RWPE2 (cell line): ENCODE measurements at regions not wholly inside any gene's neighbourhood (a gene's known extent, or its start where the extent isn't known, plus 50 kb on each side); places are given as distances from the start of the nearest gene placed in this dataset.

Source experiments
- ATAC-seq: fragments of 200-7000 bp; cut with Tn5 transposase; 3 replicates; pipeline ENCODE4 v1.9.1; 2021; ENCODE audit warnings: low read depth
- DNase-seq: peaks from one replicate; pipeline ENCODE4 v3.0.0-alpha.2; 2020; ENCODE audit warnings: low spot score
- H3K27ac ChIP-seq: fragments of 450-650 bp; 2 replicates; pipeline ENCODE4 v1.5.1; 2017; ENCODE audit warnings: mild to moderate bottlenecking; ENCODE audit not compliant: poor library complexity, severe bottlenecking
- H3K27me3 ChIP-seq: fragments of 250-450 bp; sonication (Bioruptor Pico); 2 replicates; pipeline ENCODE4 v1.5.1; 2021; ENCODE audit warnings: mild to moderate bottlenecking, moderate library complexity; ENCODE audit not compliant: insufficient read depth, poor library complexity, severe bottlenecking
- H3K36me3 ChIP-seq: fragments of 250-450 bp; sonication (Bioruptor Pico); 2 replicates; pipeline ENCODE4 v1.5.1; 2020; ENCODE audit warnings: low read depth, mild to moderate bottlenecking, moderate library complexity
- H3K4me1 ChIP-seq: fragments of 250-450 bp; sonication (Bioruptor Pico); 2 replicates; pipeline ENCODE4 v1.5.1; 2021; ENCODE audit warnings: mild to moderate bottlenecking, moderate library complexity; ENCODE audit not compliant: insufficient read depth, poor library complexity, severe bottlenecking
- H3K4me3 ChIP-seq: fragments of 250-450 bp; sonication (Bioruptor Pico); 2 replicates; pipeline ENCODE4 v1.5.1; 2021; ENCODE audit warnings: mild to moderate bottlenecking, moderate library complexity; ENCODE audit not compliant: severe bottlenecking
- H3K9me3 ChIP-seq: fragments of 250-450 bp; sonication (Bioruptor Pico); 2 replicates; pipeline ENCODE4 v1.5.1; 2021; ENCODE audit warnings: mild to moderate bottlenecking, moderate library complexity; ENCODE audit not compliant: severe bottlenecking
- TF ChIP-seq, protein P1 (sequence below): fragments of 450-650 bp; IDR thresholded peaks from one replicate; pipeline ENCODE4 v1.5.1; 2017; ENCODE audit warnings: mild to moderate bottlenecking, moderate library complexity; ENCODE audit not compliant: poor library complexity, severe bottlenecking

- Histone ChIP-seq H3K4me1 (no peaks in the 10 kb centered on the region), H3K27me3 (no peaks in the 10 kb centered on the region), H3K27ac (no peak overlapping the region), H3K9me3 (no peaks in the 10 kb centered on the region), H3K36me3 (no peaks in the 10 kb centered on the region), H3K4me3 (no peak overlapping the region)
- TF ChIP-seq, protein P1, sequence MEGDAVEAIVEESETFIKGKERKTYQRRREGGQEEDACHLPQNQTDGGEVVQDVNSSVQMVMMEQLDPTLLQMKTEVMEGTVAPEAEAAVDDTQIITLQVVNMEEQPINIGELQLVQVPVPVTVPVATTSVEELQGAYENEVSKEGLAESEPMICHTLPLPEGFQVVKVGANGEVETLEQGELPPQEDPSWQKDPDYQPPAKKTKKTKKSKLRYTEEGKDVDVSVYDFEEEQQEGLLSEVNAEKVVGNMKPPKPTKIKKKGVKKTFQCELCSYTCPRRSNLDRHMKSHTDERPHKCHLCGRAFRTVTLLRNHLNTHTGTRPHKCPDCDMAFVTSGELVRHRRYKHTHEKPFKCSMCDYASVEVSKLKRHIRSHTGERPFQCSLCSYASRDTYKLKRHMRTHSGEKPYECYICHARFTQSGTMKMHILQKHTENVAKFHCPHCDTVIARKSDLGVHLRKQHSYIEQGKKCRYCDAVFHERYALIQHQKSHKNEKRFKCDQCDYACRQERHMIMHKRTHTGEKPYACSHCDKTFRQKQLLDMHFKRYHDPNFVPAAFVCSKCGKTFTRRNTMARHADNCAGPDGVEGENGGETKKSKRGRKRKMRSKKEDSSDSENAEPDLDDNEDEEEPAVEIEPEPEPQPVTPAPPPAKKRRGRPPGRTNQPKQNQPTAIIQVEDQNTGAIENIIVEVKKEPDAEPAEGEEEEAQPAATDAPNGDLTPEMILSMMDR: no peak
- no peak for DNase-seq
- no peak for ATAC-seq
These were observed 82.9 kb upstream of the APBB1IP start for GRCh38 chr10:26355241-26355640.

GRCh38 chr10:26357203-26357602, 80.9 kb upstream of the APBB1IP start:
- DNase-seq: no peak
- Histone ChIP-seq H3K27me3 (no peaks in the 10 kb centered on the region), H3K27ac (no peak overlapping the region), H3K4me3 (no peak overlapping the region), H3K36me3 (no peaks in the 10 kb centered on the region), H3K4me1 (no peaks in the 10 kb centered on the region), H3K9me3 (no peaks in the 10 kb centered on the region)
- ATAC-seq: no peak
- TF ChIP-seq, protein P1: no peak

DNA sequence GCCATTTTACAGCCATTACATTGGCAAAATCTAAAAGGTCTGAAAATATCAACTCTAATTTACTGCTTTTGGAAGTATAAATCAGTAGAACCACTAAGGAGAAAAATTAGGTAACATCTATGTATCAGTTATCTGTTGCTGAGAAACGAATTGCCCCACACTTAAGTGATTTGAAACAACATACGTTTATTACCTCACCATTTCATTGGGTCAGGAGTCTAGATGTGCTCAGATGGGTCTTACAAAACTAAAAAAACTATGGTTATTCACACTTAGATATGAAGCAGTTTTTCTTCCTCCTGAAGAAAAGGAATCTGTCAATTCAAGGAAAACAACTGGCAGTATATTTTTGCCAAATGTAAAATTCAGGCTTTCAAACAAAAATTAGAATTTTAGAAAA, 80.1 kb upstream of the APBB1IP start:
- TF ChIP-seq, protein P1: no peak

GRCh38 chr10:26359670-26360069, 78.5 kb upstream of the APBB1IP start:
- Histone ChIP-seq H3K9me3 (no peaks in the 10 kb centered on the region), H3K4me1 (no peaks in the 10 kb centered on the region), H3K36me3 (no peaks in the 10 kb centered on the region)

More for the DNA sequence above, 80.1 kb upstream of the APBB1IP start:
- no peak for ATAC-seq
- no peak overlapping the region for H3K27ac ChIP-seq
- no peaks in the 10 kb centered on the region for H3K4me1 ChIP-seq
- H3K36me3 ChIP-seq: no peaks in the 10 kb centered on the region
- no peaks in the 10 kb centered on the region for H3K27me3 ChIP-seq
- H3K4me3 ChIP-seq: no peak overlapping the region
- no peaks in the 10 kb centered on the region for H3K9me3 ChIP-seq
- no peak for DNase-seq

GRCh38 chr10:26361351-26361750, 76.8 kb upstream of the APBB1IP start:
- ATAC-seq (no peak), DNase-seq (no peak)
- Histone ChIP-seq H3K27ac (no peak overlapping the region), H3K27me3 (no peaks in the 10 kb centered on the region), H3K4me3 (no peak overlapping the region), H3K4me1 (no peaks in the 10 kb centered on the region), H3K36me3 (no peaks in the 10 kb centered on the region), H3K9me3 (no peaks in the 10 kb centered on the region)
- TF ChIP-seq, protein P1: no peak

More at GRCh38 chr10:26359670-26360069, 78.5 kb upstream of the APBB1IP start:
- Histone ChIP-seq H3K27ac (no peak overlapping the region), H3K4me3 (no peak overlapping the region), H3K27me3 (no peaks in the 10 kb centered on the region)
- ATAC-seq (no peak), DNase-seq (no peak)
- TF ChIP-seq, protein P1: no peak
